K562 (cell line): ENCODE measurements at regions not wholly inside any gene's neighbourhood (a gene's known extent, or its start where the extent isn't known, plus 50 kb on each side); places are given as distances from the start of the nearest gene placed in this dataset.

Experiments
- ATAC-seq: fragments of 200-7000 bp; cut with Tn5 transposase; 3 replicates; pipeline ENCODE4 v1.9.1; 2020; ENCODE audit warnings: moderate library complexity
- BruUV-seq: library from RNA; stranded (reverse); fragments of 400-500 nt; replicated peaks from 2 replicates; lab custom pipeline; 2021; lab: Mats Ljungman, UMichigan
- CTCF ChIA-PET: fragments of 300-600 bp; formaldehyde crosslinking; extraction: SDS; loops from one replicate; lab custom pipeline; 2021; ENCODE audit warnings: low intra/inter-chr PET ratio; lab: Yijun Ruan, JAX
- POLR2A ChIA-PET: fragments of 300-600, 350-650 bp; sonication (Branson Sonifier 250); formaldehyde crosslinking; extraction: SDS; loops from one replicate; lab custom pipeline; 2021; ENCODE audit warnings: antibody characterized with exemption, inconsistent platforms; lab: Yijun Ruan, JAX
- DNase-seq, 4 experiments: peaks; one replicate each; pipeline versions ENCODE4 v3.0.0 to v3.0.0-alpha.2; 2011 to 2018; ENCODE audit warnings: low spot score in 3 of 4, mixed read lengths in 3 of 4; ENCODE audit errors: extremely low read depth in 1 of 4
- FAIRE-seq: peaks from 2 replicates; lab custom pipeline; 2011; peaks lifted over from hg19 to GRCh38; lab: Jason Lieb, UNC
- H2AFZ ChIP-seq: 2 replicates; pipeline ENCODE4 v1.6.0; 2011; ENCODE audit warnings: low read depth, low read length, control low read depth, inconsistent platforms
- H3K27ac ChIP-seq: fragments of 200-600 bp; 3 replicates; pipeline ENCODE4 v1.8.0; 2011; ENCODE audit warnings: low read depth, mild to moderate bottlenecking, control low read depth, inconsistent platforms, low read length, moderate library complexity, mixed read lengths; ENCODE audit errors: extremely low read depth
- H3K27me3 ChIP-seq, 2 experiments: fragments of 300-600 bp in 1 of 2; 2 replicates in 1 of 2; 3 replicates in 1 of 2; pipeline versions ENCODE4 v1.6.0 to v1.8.0; 2011; ENCODE audit warnings: inconsistent platforms in 2 of 2, low read length in 2 of 2, mild to moderate bottlenecking in 1 of 2, mixed read lengths in 1 of 2, moderate library complexity in 1 of 2; ENCODE audit not compliant: control insufficient read depth in 2 of 2, insufficient read depth in 2 of 2
- H3K36me3 ChIP-seq: fragments of 300-600 bp; 3 replicates; pipeline ENCODE4 v1.8.0; 2011; ENCODE audit warnings: mild to moderate bottlenecking, low read length, inconsistent platforms; ENCODE audit not compliant: control insufficient read depth, insufficient read depth
- H3K4me1 ChIP-seq, 2 experiments: fragments of 200-600 bp in 1 of 2; replicated peaks in 1 of 2; 2 replicates in 1 of 2; 3 replicates in 1 of 2; pipeline versions ENCODE4 v1.5.1 to v1.8.0; 2011; ENCODE audit warnings: inconsistent platforms in 2 of 2, low read length in 2 of 2, mild to moderate bottlenecking in 1 of 2, mixed read lengths in 1 of 2, moderate library complexity in 1 of 2; ENCODE audit not compliant: control insufficient read depth in 2 of 2, insufficient read depth in 2 of 2
- H3K4me2 ChIP-seq: 2 replicates; pipeline ENCODE4 v1.6.1; 2011; ENCODE audit warnings: low read length, control low read depth, inconsistent platforms, mixed read lengths; ENCODE audit not compliant: insufficient read depth
- H3K4me3 ChIP-seq: fragments of 200-600 bp; sonication (generic), shearing (Covaris generic); 2 replicates; pipeline ENCODE4 v1.5.1; 2016; ENCODE audit warnings: control low read depth, inconsistent platforms
- H3K79me2 ChIP-seq: fragments of 200-600 bp; 3 replicates; pipeline ENCODE4 v1.8.0; 2011; ENCODE audit warnings: low read length, inconsistent platforms; ENCODE audit not compliant: control insufficient read depth, insufficient read depth
- H3K9ac ChIP-seq, 2 experiments: 2 replicates each; pipeline versions ENCODE4 v1.6.0 to v1.6.1; 2011; ENCODE audit warnings: low read depth in 2 of 2, low read length in 2 of 2, control low read depth in 1 of 2, inconsistent platforms in 1 of 2, mild to moderate bottlenecking in 1 of 2, mixed read lengths in 1 of 2; ENCODE audit not compliant: insufficient read depth in 1 of 2
- H3K9me1 ChIP-seq: one replicate; pipeline ENCODE4 v1.6.0; 2011; ENCODE audit warnings: inconsistent platforms, mild to moderate bottlenecking, low read length, moderate library complexity; ENCODE audit not compliant: control insufficient read depth, insufficient read depth
- H3K9me3 ChIP-seq: replicated peaks from 2 replicates; pipeline ENCODE4 v1.5.1; 2011; ENCODE audit warnings: low read depth, low read length, inconsistent platforms; ENCODE audit not compliant: control insufficient read depth, insufficient read depth
- H4K20me1 ChIP-seq: replicated peaks from 2 replicates; pipeline ENCODE4 v1.6.1; 2011; ENCODE audit warnings: low read length, inconsistent platforms, mixed read lengths; ENCODE audit not compliant: control insufficient read depth, insufficient read depth
- ELF1 ChIP-seq: fragments of 200-800 bp; sonication (Bioruptor generic); IDR thresholded peaks from 2 replicates; pipeline ENCODE4 v1.6.1; 2016; ENCODE audit warnings: missing genetic modification characterization, missing compliant biosample characterization
- HDAC6 ChIP-seq: IDR thresholded peaks from 2 replicates; pipeline ENCODE4 v1.6.1; 2012; ENCODE audit warnings: low read depth, mild to moderate bottlenecking, control low read depth, inconsistent platforms, low read length, moderate library complexity
- HDAC8 ChIP-seq: fragments of 450-650 bp; IDR thresholded peaks from 2 replicates; pipeline ENCODE4 v1.6.1; 2016; ENCODE audit warnings: mild to moderate bottlenecking, missing genetic modification characterization, moderate library complexity, missing compliant biosample characterization
- HMG20A ChIP-seq: fragments of 450-650 bp; formaldehyde crosslinking; conservative IDR thresholded peaks from 2 replicates; pipeline ENCODE4 v1.4.0; 2020; ENCODE audit warnings: mild to moderate bottlenecking, mixed read lengths
- HNRNPK ChIP-seq: fragments of 200-400 bp; formaldehyde crosslinking; IDR thresholded peaks from one replicate; pipeline ENCODE4 v1.6.1; 2018; ENCODE audit warnings: mild to moderate bottlenecking, low read depth, low read length; ENCODE audit not compliant: poor library complexity, severe bottlenecking
- POLR3G ChIP-seq: IDR thresholded peaks from 2 replicates; pipeline ENCODE4 v1.6.1; 2011; ENCODE audit not compliant: insufficient read length, insufficient replicate concordance; ENCODE audit errors: extremely low read depth
- RFX5 ChIP-seq: IDR thresholded peaks from 2 replicates; pipeline ENCODE4 v1.6.1; 2011; ENCODE audit warnings: low read depth, mild to moderate bottlenecking, improper control_type of control experiment, low read length
- RNF2 ChIP-seq: sonication (generic); IDR thresholded peaks from 2 replicates; pipeline ENCODE4 v1.6.1; 2016
- ZNF41 ChIP-seq: fragments of 250-450 bp; sonication (Bioruptor Pico); conservative IDR thresholded peaks from 2 replicates; pipeline ENCODE4 v1.4.0; 2020; ENCODE audit warnings: mild to moderate bottlenecking
- in situ Hi-C: fragments of 300-500 bp; cut with MboI; formaldehyde crosslinking; loops from 4 replicates; pipeline ENCODE4 v1.15.0; 2018; ENCODE audit warnings: inconsistent platforms, mixed read lengths
- intact Hi-C: fragments of 100-400 bp; cut with micrococcal nuclease; formaldehyde crosslinking; loops from 2 replicates; pipeline ENCODE4 v1.14.2; 2022
- TF ChIP-seq, protein P1 (sequence below): sonication (generic); formaldehyde crosslinking; IDR thresholded peaks from 2 replicates; pipeline ENCODE4 v1.8.0; 2022; ENCODE audit warnings: mild to moderate bottlenecking, missing genetic modification reagents, borderline replicate concordance

DNA sequence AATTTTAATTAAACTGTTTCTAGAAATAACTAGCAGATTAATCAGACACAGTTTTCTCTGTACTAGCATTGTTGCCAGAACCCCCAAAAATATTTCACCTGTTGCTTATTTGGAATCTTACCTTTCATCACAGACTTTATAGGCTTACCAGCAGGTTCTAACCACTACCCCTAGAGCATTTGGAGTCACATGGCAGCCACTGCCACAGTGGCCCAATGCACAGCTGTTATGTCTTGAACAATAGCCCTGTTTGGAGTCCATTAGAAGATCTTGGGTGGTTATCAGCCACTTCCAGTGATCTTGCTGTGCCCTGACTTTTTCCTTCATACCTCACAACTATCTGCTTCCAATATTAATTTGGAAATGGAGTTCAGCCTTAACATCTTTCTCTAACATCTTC lies 186.2 kb upstream of the TANK start:
- no peak for ATAC-seq
- CTCF ChIA-PET, result no interaction called here
- no peaks in the 10 kb centered on the region for H3K36me3 ChIP-seq
- POLR2A ChIA-PET, result no interaction called here
- H3K27ac ChIP-seq, result no peak overlapping the region
- H3K9me3 ChIP-seq, result no peaks in the 10 kb centered on the region
- H3K4me2 ChIP-seq, result no peak overlapping the region
- H3K4me1 ChIP-seq, result no peaks in the 10 kb centered on the region
- H3K4me3 ChIP-seq, result no peak overlapping the region
- H3K79me2 ChIP-seq, result no peaks in the 10 kb centered on the region
- in situ Hi-C loops (no loop called here), intact Hi-C loops (loop anchor here (5.0 to 10.0 kb wide), 3 partner anchors 547 to 722 kb away; no protein-coding TSS in a partner anchor)
- no peaks in the 10 kb centered on the region for H4K20me1 ChIP-seq
- DNase-seq, result no peak
- no TSS peak for BruUV-seq
- no peaks in the 10 kb centered on the region for H3K9me1 ChIP-seq
- TF ChIP-seq HMG20A (CRISPR knock-in tag) (no peak), ELF1 (tag) (no peak), RNF2 (no peak), HDAC8 (tag) (no peak), RFX5 (no peak), ZNF41 (CRISPR knock-in tag) (no peak), HDAC6 (no peak), POLR3G (no peak), HNRNPK (no peak)
- TF ChIP-seq, protein P1, sequence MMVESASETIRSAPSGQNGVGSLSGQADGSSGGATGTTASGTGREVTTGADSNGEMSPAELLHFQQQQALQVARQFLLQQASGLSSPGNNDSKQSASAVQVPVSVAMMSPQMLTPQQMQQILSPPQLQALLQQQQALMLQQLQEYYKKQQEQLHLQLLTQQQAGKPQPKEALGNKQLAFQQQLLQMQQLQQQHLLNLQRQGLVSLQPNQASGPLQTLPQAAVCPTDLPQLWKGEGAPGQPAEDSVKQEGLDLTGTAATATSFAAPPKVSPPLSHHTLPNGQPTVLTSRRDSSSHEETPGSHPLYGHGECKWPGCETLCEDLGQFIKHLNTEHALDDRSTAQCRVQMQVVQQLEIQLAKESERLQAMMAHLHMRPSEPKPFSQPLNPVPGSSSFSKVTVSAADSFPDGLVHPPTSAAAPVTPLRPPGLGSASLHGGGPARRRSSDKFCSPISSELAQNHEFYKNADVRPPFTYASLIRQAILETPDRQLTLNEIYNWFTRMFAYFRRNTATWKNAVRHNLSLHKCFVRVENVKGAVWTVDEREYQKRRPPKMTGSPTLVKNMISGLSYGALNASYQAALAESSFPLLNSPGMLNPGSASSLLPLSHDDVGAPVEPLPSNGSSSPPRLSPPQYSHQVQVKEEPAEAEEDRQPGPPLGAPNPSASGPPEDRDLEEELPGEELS (CRISPR knock-in tag), result no peak
- H3K27me3 ChIP-seq, result no peaks in the 10 kb centered on the region
- H2AFZ ChIP-seq, result no peak overlapping the region
- H3K9ac ChIP-seq, result no peak overlapping the region
- no peak for FAIRE-seq
